ENCODE measurements at regions not wholly inside any gene's neighbourhood (a gene's known extent, or its start where the extent isn't known, plus 50 kb on each side); places are given as distances from the start of the nearest gene placed in this dataset.

- no peak overlapping the region for H2AFZ ChIP-seq (ENCODE audit: low read depth, low read length)
- no peak overlapping the region for H3K9ac ChIP-seq (ENCODE audit: low read depth, low read length)
- H3K36me3 ChIP-seq (ENCODE audit: insufficient read depth, low read length): no peaks in the 10 kb centered on the region
- TF ChIP-seq EZH2 (IDR thresholded peaks at IDR 0.05; ENCODE audit: borderline replicate concordance, low read depth, low read length, severe bottlenecking) (no peak), CTCF (IDR thresholded peaks at IDR 0.05; ENCODE audit: borderline replicate concordance, extremely low read depth, low read length, poor library complexity, severe bottlenecking) (no peak)
- no peak overlapping the region for H3K4me3 ChIP-seq (ENCODE audit: low read depth in 1 of 2, low read length in 2 of 2)
- no peak for ATAC-seq (ENCODE audit: insufficient read depth, low read depth)
- H3K4me2 ChIP-seq (ENCODE audit: insufficient read depth, low read length): no peak overlapping the region
- no peaks in the 10 kb centered on the region for H4K20me1 ChIP-seq (ENCODE audit: insufficient read depth, low read length)
- H3K27me3 ChIP-seq (ENCODE audit: insufficient read depth, low read length, poor library complexity): peaks cover 24% of the 10 kb centered on the region
- H3K9me3 ChIP-seq (ENCODE audit: insufficient read depth, low read length, severe bottlenecking): no peaks in the 10 kb centered on the region
- H3K27ac ChIP-seq (ENCODE audit: low read length): no peak overlapping the region
- H3K4me1 ChIP-seq (ENCODE audit: insufficient read depth, low read length): no peaks in the 10 kb centered on the region
- no peak for DNase-seq
- no peaks in the 10 kb centered on the region for H3K79me2 ChIP-seq (ENCODE audit: insufficient read depth, low read length)
Observed at GRCh38 chr11:122594986-122595645, 60.4 kb upstream of the UBASH3B start.

GRCh38 chr11:122593473-122594420 is 61.8 kb upstream of the UBASH3B start:
- TF ChIP-seq EZH2 (IDR thresholded peaks at IDR 0.05; ENCODE audit: borderline replicate concordance, low read depth, low read length, severe bottlenecking) (no peak), CTCF (IDR thresholded peaks at IDR 0.05; ENCODE audit: borderline replicate concordance, extremely low read depth, low read length, poor library complexity, severe bottlenecking) (no peak)
- no peak for ATAC-seq (ENCODE audit: insufficient read depth, low read depth)
- Histone ChIP-seq H3K4me1 (ENCODE audit: insufficient read depth, low read length) (no peaks in the 10 kb centered on the region), H3K27me3 (ENCODE audit: insufficient read depth, low read length, poor library complexity) (peaks cover 19% of the 10 kb centered on the region), H3K27ac (ENCODE audit: low read length) (no peak overlapping the region), H4K20me1 (ENCODE audit: insufficient read depth, low read length) (no peaks in the 10 kb centered on the region), H3K36me3 (ENCODE audit: insufficient read depth, low read length) (no peaks in the 10 kb centered on the region), H2AFZ (ENCODE audit: low read depth, low read length) (no peak overlapping the region), H3K4me3 (ENCODE audit: low read depth in 1 of 2, low read length in 2 of 2) (no peak overlapping the region), H3K79me2 (ENCODE audit: insufficient read depth, low read length) (no peaks in the 10 kb centered on the region), H3K9ac (ENCODE audit: low read depth, low read length) (no peak overlapping the region), H3K4me2 (ENCODE audit: insufficient read depth, low read length) (no peak overlapping the region), H3K9me3 (ENCODE audit: insufficient read depth, low read length, severe bottlenecking) (no peaks in the 10 kb centered on the region)
- DNase-seq: no peak

- no peak overlapping the region for H3K9ac ChIP-seq (ENCODE audit: low read depth, low read length)
- peaks cover 18% of the 10 kb centered on the region for H3K27me3 ChIP-seq (ENCODE audit: insufficient read depth, low read length, poor library complexity)
- H3K36me3 ChIP-seq (ENCODE audit: insufficient read depth, low read length): no peaks in the 10 kb centered on the region
- no peaks in the 10 kb centered on the region for H4K20me1 ChIP-seq (ENCODE audit: insufficient read depth, low read length)
- no peak overlapping the region for H2AFZ ChIP-seq (ENCODE audit: low read depth, low read length)
- no peak overlapping the region for H3K27ac ChIP-seq (ENCODE audit: low read length)
- no peaks in the 10 kb centered on the region for H3K9me3 ChIP-seq (ENCODE audit: insufficient read depth, low read length, severe bottlenecking)
- no peaks in the 10 kb centered on the region for H3K79me2 ChIP-seq (ENCODE audit: insufficient read depth, low read length)
- ATAC-seq (ENCODE audit: insufficient read depth, low read depth) (no peak), DNase-seq (no peak)
- no peaks in the 10 kb centered on the region for H3K4me1 ChIP-seq (ENCODE audit: insufficient read depth, low read length)
- no peak for TF ChIP-seq CTCF (IDR thresholded peaks at IDR 0.05; ENCODE audit: borderline replicate concordance, extremely low read depth, low read length, poor library complexity, severe bottlenecking)
- no peak for TF ChIP-seq EZH2 (IDR thresholded peaks at IDR 0.05; ENCODE audit: borderline replicate concordance, low read depth, low read length, severe bottlenecking)
- no peak overlapping the region for H3K4me3 ChIP-seq (ENCODE audit: low read depth in 1 of 2, low read length in 2 of 2)
- H3K4me2 ChIP-seq (ENCODE audit: insufficient read depth, low read length): no peak overlapping the region
Observed at GRCh38 chr11:122592641-122593040, 62.9 kb upstream of the UBASH3B start.
